GM21786 (cell line): ENCODE measurements at regions not wholly inside any gene's neighbourhood (a gene's known extent, or its start where the extent isn't known, plus 50 kb on each side); places are given as distances from the start of the nearest gene placed in this dataset.
"Not testable (repeated sequence)": the region's sequence is repeated elsewhere in the genome, so short reads cannot be mapped to it uniquely, and the experiment has no call there.

ENCODE experiments used
- ATAC-seq: cut with Tn5 transposase; IDR thresholded peaks from one replicate; pipeline ENCODE4 v1.9.1; 2021; ENCODE audit not compliant: unreplicated experiment

DNA sequence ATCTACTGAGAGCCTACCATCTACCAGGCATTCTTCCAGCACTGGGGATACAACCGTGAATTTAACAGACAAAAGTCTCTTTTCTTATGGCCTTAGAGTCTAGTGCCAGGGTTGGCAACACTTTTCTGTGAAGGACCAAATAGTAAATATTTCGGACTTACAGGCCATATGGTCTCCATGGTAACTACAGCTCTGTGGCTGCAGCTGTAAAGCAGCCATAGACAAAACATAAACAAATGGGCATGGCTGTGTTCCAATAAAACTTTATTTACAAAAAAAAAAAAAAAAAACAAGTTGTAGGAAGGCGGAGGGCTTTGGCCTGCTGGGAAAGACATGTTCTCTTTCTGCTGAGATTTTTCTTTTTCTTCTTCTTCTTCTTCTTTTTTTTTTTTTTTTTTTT, 98.7 kb downstream of the ABCC12 start:
- ATAC-seq, result no peak

DNA sequence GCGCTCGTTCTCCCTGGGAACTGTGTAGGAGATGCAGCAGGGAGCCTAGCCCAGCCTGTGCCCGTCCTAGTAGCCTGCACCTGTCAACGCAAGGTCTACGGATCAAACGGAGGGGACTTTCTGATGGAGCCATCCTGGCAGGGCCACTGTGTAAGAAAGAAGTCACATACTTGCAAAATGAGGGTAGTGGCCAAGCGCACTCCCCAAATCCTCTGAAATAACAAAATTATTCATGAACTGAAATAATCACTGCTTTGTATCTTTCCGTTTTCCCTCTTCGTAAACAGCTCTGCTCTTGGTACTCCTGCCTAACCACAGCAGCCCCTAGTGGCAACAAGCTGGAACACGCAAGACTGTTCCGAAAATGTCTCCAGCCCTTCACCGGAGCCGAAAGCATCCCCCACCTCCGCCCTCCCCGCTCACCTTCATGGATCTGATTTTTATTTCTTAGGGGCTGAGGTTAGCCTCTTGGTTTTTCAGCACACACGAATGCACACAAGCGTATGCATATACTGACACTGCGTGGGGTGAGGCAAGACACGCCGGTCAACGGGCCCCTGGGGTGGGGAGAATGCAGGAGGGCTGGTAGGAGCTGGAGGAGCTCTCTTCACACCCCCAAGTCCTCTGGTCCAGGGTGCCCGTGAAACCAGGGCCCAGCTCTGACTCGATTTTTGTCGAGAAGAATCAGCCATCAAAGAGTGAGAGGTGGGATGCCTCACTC, 100.8 kb downstream of the ABCC12 start:
- no peak for ATAC-seq

DNA sequence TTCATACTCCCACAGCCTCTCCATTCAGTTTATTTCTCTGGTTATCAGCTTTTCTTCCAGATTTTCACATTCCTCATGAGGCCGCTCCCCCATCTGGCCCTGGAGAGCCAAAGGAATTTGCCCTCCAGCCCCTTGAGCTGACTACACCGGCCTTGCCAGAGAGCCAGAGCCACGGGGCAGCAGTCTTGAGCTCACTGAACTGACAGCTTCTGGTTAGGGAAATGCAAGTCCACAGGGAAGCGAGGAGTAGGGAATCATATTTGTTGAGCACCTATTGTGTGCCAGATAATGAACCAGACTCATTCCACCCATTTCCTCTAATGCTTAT, 102.4 kb downstream of the ABCC12 start:
- ATAC-seq, result no peak

DNA sequence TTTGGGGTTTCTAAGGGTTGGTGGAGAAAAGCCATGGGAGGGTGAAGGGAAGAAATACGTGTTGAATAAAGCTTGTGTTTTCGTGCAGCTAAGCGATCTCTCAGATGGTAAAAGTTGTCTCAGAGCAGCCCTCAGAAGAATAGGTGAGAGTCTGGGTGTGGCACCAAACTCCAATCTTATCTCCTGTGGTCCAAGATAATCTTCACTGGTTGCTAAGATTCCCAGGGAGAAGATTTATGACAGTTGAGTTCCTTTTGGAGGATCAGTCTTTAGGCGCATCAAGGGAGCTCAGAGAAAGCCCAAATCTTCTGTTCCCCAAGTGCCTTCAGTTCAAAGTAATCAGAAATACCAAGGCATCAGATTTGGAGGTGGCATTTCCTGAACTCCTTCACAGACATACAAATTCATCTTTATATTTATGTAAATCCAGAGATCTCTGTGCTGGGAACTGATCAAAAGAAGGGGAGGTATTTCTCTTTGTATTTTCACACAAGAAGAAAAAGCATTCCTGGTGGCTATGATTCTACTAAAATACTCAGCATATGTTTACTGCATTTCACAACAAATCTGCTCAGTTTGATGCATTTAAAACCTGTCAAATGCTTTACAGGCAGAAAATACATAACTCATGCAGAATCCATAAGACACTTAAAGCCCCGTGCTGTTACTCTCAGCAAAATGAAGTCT, 102.9 kb downstream of the ABCC12 start:
- ATAC-seq, result no peak

DNA sequence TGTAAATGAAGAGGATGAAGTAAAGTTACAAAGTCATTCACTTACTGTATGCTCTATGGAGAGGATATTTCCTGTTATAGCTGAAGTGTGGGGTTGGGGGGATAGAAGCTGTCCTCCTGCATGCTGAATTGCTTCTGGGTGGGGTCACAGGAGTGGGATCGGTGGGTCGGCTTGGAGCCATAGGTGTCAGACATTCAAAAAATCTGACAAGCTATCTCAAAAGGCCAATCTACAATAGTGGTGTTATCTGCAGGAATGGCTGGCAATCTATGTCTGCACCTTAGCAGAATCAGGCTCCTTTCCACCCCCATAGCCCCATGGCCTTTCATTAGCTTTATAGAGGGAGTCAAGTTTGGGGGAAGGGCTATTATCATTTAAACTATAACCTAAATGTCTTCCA, 104.9 kb downstream of the ABCC12 start:
- ATAC-seq, result no peak

DNA sequence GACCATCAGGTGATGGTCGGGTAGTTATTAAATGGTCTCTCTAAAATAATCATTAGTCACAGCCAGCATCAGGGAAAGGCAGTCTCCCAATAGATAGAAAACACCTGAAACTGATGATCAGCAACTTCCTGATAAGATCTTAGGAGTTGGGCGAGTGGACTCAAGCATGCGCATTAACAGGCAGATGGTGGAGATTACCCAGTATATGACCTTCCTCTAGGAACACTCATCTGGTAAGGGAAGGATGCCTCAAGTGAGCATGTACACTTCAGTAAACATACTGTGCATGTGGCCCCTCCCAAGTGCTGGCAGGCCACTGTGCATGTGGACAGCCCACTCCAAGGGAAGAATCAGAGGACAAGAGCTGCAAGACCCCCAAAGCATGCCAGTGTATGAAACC, 105.9 kb downstream of the ABCC12 start:
- ATAC-seq, result no peak

DNA sequence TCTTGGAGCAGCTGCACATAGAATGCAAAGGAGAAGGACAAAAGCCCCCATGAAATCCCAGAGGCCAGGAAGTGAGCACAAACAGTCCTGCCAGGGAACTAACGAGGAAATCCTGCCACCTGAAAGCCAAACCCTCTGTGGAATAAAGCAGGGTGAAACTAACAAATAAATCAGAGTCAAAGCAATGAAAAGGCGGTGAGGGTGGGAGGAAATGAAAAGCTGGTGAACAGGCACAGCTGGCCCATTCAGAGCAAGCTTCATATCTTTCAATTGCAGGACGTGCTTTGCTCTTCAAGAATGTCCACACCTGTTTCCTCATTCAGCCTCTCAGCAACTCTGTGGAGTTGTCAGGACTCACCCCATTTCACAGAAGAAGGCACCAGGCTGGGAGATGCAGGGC, 108.1 kb downstream of the ABCC12 start:
- ATAC-seq, result no peak

DNA sequence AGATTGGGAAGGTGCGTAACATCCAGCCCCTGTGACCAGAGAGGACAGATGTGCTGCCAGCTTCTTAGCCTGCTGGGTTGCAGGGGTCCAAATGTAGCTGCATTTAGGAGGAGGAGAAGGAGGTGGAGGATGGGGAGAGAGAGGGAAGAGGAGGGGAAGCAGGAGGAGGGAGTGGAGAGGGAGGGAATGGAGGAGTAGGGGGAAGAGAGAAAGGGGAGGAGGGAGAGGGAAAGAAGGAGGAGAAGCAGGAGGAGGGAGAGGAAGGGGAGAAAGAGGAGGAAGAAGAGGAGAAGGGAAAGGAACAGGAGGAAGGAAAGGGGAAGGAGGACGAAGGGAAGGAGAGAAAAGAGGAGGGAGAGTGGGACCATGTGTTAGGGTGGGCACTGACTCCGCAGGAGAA, 108.6 kb downstream of the ABCC12 start:
- no peak for ATAC-seq

DNA sequence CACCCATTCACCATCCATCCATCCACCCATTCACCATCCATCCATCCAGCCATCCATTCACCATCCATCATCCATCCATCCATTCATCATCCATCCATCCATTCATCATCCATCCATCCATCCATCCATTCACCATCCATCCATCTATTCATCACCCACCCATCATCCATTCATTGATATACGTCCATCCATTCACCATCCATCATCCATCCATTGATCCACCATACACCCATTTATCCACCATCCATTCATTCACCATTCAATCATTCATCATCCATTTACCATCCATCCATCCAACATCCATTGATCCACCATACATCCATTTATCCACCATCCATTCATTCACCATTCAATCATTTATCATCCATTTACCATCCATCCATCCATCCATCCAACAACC, 111.7 kb downstream of the ABCC12 start:
- ATAC-seq, result no peak

DNA sequence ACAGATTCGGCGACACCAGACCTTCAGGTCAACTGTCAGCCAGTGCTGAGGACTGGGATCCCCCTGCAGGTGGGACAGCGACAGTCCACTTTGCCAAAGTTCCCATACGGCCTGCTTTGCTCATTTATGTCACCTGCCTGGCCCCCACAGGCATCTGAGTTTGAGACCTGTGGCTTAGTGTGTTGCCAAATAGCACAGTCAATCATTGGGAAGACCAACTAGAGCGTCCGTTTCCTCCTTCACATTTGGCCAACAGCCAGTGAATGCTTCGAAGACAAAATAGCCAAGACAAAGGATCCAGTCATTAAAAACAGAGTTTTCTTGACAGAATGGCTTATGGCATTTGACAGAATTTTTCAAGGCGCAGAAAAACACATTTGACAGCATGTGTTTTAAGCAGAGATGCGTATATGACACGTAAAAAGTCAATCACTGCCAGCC, 113.8 kb downstream of the ABCC12 start:
- no peak for ATAC-seq

DNA sequence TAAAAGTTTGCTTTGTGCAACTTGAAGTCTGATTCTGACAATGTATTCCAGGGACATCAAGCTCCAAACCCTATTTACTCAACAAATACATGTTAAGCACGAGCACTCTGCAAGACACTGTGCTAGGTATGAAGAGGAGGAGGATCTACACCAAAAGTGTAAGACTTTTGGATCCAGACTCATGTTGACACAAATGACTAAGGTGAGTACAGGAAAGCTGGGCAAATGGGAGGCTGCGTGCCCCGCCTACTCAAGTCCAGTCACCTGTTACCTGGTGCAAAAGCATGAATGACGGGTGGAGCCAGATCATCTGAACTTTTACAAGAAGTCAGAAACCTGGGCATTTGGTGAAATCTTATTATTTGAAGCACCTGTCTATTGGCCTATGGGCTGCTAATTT, 120.7 kb downstream of the ABCC12 start:
- ATAC-seq, result no peak

DNA sequence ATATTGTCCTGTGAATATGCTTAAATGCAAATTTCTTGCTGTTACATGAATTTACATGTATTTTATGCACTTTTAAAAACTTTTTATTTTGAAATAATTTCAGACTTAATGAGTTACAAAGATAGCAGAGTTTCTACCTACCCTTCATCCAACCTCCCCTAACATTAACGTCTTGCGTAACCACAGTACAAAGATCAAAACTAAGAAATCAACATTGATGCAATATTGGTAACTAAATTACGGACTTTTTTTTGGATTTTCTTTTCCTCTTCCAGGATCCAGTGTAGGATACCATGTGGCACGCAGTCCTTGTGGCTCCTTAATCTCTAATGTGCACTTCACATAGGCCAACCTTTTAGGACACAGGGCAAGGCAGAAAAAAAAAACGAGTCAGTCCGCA, 124.9 kb downstream of the ABCC12 start:
- ATAC-seq, result no peak

DNA sequence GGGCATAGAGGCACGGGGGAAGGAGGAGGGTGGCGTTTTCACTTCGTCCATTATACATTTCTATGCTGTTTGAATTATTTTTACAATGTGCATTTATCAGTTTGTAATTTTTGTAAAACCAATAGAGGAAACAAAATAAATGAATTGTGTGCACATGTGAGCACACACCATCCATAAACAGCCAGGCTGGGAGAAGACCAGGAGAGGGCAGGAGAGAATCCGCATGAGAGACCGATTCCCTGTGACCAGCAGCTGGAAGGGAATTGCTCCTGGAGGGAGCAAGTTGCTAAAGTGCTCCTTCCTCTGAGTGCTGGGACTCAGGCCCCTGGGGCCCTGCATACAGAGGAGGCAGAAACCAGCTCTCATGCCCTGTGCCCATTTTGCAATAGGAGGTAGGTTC, 126.0 kb downstream of the ABCC12 start:
- ATAC-seq, result no peak

DNA sequence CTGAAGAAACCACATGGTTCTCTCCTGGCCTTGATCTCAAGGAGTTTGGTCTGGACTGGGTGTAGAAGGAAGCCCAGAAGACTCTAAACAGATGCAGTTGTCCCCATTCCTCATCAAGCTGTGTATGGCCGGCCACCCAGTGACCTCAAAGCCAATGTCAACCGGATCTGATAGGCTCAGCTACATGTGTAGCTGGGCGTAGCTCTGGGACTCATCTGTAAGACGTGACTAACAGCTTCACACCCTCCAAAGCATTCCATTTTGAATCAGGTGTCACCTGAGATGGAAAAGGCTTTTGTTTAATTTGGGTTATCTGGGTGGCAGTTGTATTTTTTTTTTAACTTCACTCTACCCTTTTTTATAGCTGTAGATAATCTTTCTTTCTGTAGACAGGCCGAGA, 130.4 kb downstream of the ABCC12 start:
- no peak for ATAC-seq

DNA sequence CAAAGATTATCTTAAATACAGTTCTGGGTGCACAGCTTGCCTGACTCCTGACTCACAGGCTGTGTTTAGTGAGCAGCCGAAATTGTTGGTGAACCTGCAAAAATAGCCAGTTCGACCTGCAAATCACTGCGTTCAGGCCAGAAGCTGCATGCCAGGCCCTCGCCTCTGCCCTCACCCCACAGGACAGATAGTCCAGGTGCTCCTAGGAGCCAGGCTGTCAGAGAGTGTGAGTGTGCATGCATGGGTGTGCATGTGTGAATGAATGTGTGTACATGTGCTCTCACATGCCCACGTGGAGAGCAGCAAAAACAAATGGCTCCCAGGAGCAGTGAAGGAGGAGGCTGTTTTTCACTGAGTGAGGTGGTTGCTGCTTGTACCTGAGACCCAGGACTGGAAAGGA, 131.8 kb downstream of the ABCC12 start:
- ATAC-seq, result no peak

DNA sequence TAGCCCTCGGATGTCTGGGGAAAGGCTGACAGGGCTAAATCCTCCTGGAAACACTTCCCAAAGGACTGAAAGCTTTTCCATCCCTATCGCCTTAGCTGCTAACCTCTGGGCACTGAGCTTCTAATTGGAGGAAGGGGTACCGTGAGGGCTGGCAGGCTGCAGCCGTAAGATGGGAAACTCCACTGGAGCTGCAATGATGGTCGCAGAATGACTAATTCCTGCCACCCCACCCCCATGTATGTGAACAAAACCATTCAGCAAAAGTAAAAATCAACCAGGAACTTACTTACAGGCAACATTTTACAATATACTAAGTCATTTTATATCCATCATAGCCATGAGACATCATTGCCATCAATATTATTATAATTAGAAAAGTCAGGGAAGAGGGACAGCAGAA, 133.3 kb downstream of the ABCC12 start:
- ATAC-seq, result no peak

DNA sequence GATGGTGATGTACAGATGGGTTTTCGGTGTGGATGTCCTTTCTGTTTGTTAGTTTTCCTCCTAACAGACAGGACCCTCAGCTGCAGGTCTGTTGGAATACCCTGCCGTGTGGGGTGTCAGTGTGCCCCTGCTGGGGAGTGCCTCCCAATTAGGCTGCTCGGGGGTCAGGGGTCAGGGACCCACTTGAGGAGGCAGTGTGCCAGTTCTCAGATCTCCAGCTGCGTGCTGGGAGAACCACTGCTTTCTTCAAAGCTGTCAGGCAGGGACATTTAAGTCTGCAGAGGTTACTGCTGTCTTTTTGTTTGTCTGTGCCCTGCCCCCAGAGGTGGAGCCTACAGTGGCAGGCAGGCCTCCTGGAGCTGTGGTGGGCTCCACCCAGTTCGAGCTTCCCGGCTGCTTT, 135.2 kb downstream of the ABCC12 start:
- not testable (repeated sequence) for ATAC-seq

DNA sequence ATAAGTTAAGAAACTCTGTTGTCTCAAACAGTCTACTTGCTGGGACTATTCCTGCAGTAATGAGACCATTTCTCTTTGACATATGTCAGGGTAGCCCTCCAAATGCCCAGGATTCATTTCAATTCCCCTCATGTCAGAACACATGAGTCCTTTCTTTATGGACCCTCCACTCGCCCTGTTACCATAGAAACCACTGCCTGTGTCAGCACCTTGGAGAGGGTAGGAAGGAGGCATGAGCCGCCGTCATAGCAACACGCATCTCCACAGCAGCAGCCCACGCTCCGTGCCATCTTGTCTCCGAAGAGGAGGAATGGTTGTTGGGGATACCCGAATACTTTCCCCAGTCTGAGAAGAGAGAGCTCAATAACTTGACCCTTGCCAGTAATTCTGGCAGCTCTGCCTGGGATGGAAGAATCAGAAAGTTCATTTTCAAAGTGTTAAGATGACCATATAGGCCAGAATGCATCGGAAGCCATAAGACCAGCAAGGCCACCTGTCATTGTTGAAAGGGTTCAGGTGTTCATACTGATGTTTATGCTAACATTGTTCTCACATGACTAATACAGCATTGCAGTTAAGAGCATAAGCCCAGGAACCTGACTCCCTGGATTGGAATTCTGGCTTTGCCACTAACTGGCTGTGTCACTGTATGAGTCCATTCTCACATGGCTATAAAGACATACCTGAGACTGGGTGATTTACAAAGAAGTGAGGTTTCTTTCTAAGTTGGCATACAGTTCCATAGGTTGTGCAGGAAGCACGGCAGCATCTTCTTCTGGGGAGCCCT, 141.3 kb downstream of the ABCC12 start:
- ATAC-seq, result no peak

DNA sequence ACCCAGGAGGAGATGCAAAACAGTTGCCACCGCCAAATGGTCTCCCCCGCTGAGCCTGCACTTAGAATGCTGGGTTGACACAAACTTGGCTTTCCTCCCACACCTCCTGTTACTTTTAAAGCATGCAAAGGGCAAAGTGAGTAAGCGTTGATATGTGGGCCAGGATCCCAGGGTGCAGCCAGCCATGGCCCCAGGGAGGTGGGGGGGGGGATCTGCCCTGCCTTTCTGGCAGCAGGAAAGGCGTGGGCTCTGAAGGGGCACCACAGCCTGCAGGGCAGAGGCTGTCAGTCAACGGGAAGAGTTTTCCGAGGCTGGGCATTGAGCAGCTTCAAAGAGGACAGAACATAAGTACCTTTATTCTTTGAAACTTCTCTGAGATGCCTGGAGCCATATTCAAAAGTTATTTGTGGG, 142.3 kb downstream of the ABCC12 start:
- ATAC-seq, result no peak

DNA sequence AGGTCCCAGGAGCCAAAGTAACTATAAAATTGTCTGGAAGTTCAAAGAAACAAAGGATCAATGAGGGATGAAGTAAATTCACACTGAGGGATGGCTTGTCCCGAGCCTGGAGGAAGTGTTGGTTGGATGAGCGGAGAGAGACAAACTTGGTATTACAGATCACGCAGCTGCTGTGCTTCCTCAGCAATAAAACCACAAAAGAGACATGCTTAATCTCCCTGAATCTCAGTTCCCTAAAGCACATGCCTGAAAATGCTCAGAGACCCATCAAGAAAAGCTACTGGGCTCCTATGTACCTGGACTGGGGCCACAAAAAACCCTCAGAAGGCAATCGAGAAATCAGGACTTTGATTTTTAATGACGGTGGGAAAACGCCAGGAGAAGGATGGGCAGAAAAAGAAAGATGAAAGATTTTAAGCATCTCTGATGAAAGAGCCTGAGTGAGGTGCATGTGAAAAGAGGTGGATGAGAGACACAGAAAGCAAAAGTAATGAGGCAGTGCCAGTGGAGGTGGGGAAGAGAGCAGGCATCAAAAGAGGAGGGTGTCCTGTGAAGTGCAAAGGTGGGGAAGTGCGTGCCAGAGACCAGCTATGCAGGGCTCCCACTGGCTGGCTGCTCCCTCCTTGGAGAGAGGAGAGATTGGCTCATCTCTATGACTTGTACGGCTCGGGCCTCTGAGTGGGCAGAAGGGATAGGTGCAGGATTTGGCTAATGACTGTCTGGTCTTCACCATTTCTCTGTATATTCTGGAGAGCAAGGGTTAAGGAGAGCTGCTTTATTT, 143.7 kb downstream of the ABCC12 start:
- no peak for ATAC-seq

DNA sequence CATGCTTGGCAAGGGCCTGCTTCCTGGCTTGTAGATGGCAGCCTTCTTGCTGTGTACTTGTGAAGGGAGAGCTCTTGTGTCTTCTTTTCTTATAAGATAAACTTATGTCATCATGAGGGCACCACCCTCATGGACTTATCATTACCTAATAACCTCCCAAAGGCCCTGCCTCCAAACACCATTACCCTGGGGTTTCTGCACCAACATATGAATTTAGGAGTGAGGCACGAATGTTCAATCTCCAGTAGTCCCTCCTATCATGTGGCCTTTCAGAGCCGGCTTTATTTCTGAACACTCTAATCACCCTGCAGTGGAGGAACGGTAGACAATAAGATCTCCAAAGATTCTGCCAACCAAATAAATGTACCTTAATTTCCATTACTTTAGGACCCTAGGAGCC, 144.3 kb downstream of the ABCC12 start:
- no peak for ATAC-seq
